ENCODE measurements at regions not wholly inside any gene's neighbourhood (a gene's known extent, or its start where the extent isn't known, plus 50 kb on each side); places are given as distances from the start of the nearest gene placed in this dataset.
"Not testable (repeated sequence)": the region's sequence is repeated elsewhere in the genome, so short reads cannot be mapped to it uniquely, and the experiment has no call there.

- H3K9me3 ChIP-seq (ENCODE audit: control insufficient read depth, insufficient read depth, low read depth, low read length), result no peaks in the 10 kb centered on the region
- H3K4me2 ChIP-seq (ENCODE audit: extremely low read depth, insufficient read depth, low read length), result no peak overlapping the region
- no peak for DNase-seq (ENCODE audit: low read depth in 2 of 2)
- no peaks in the 10 kb centered on the region for H3K36me3 ChIP-seq (ENCODE audit: control insufficient read depth, insufficient read depth, low read length)
- no peaks in the 10 kb centered on the region for H3K4me1 ChIP-seq (ENCODE audit: control insufficient read depth, extremely low read depth, insufficient read depth, low read length)
- no peaks in the 10 kb centered on the region for H4K20me1 ChIP-seq (ENCODE audit: control insufficient read depth, extremely low read depth, insufficient read depth, low read length)
- no peak overlapping the region for H3K4me3 ChIP-seq (replicated peaks in 1 of 4; ENCODE audit: control extremely low read depth in 1 of 4, insufficient read depth in 1 of 4, low read depth in 3 of 4, low read length in 4 of 4)
- no peaks in the 10 kb centered on the region for H3K27me3 ChIP-seq (ENCODE audit: control insufficient read depth, insufficient read depth, low read length)
- H2AFZ ChIP-seq (ENCODE audit: low read length), result no peak overlapping the region
- TF ChIP-seq, protein P1, sequence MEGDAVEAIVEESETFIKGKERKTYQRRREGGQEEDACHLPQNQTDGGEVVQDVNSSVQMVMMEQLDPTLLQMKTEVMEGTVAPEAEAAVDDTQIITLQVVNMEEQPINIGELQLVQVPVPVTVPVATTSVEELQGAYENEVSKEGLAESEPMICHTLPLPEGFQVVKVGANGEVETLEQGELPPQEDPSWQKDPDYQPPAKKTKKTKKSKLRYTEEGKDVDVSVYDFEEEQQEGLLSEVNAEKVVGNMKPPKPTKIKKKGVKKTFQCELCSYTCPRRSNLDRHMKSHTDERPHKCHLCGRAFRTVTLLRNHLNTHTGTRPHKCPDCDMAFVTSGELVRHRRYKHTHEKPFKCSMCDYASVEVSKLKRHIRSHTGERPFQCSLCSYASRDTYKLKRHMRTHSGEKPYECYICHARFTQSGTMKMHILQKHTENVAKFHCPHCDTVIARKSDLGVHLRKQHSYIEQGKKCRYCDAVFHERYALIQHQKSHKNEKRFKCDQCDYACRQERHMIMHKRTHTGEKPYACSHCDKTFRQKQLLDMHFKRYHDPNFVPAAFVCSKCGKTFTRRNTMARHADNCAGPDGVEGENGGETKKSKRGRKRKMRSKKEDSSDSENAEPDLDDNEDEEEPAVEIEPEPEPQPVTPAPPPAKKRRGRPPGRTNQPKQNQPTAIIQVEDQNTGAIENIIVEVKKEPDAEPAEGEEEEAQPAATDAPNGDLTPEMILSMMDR (conservative IDR thresholded peaks at IDR 0.05 in 1 of 2, IDR thresholded peaks at IDR 0.05 in 1 of 2; ENCODE audit: low read depth in 1 of 2, low read length in 2 of 2), result no peak
- TF ChIP-seq EZH2 (IDR thresholded peaks at IDR 0.05; ENCODE audit: low read length, missing control alignments), result no peak
- no peaks in the 10 kb centered on the region for H3K79me2 ChIP-seq (ENCODE audit: control insufficient read depth, insufficient read depth, low read length)
- no peak overlapping the region for H3K9ac ChIP-seq (ENCODE audit: insufficient read depth, low read length)
- no peak overlapping the region for H3K27ac ChIP-seq (ENCODE audit: insufficient read depth, low read length)
These were observed 969.7 kb upstream of the USP15 start for GRCh38 chr12:61290473-61290872.

GRCh38 chr12:61291647-61292046, 968.6 kb upstream of the USP15 start:
- Histone ChIP-seq H3K4me1 (ENCODE audit: control insufficient read depth, extremely low read depth, insufficient read depth, low read length) (no peaks in the 10 kb centered on the region), H3K9ac (ENCODE audit: insufficient read depth, low read length) (no peak overlapping the region), H3K27me3 (ENCODE audit: control insufficient read depth, insufficient read depth, low read length) (no peaks in the 10 kb centered on the region), H3K9me3 (ENCODE audit: control insufficient read depth, insufficient read depth, low read depth, low read length) (no peaks in the 10 kb centered on the region), H3K79me2 (ENCODE audit: control insufficient read depth, insufficient read depth, low read length) (no peaks in the 10 kb centered on the region), H3K27ac (ENCODE audit: insufficient read depth, low read length) (no peak overlapping the region), H3K4me2 (ENCODE audit: extremely low read depth, insufficient read depth, low read length) (no peak overlapping the region), H4K20me1 (ENCODE audit: control insufficient read depth, extremely low read depth, insufficient read depth, low read length) (no peaks in the 10 kb centered on the region), H3K4me3 (replicated peaks in 1 of 4; ENCODE audit: control extremely low read depth in 1 of 4, insufficient read depth in 1 of 4, low read depth in 3 of 4, low read length in 4 of 4) (no peak overlapping the region), H3K36me3 (ENCODE audit: control insufficient read depth, insufficient read depth, low read length) (no peaks in the 10 kb centered on the region), H2AFZ (ENCODE audit: low read length) (no peak overlapping the region)
- peak; percentile 2 to 4 for DNase-seq (ENCODE audit: low read depth in 2 of 2)
- TF ChIP-seq, protein P1 (conservative IDR thresholded peaks at IDR 0.05 in 1 of 2, IDR thresholded peaks at IDR 0.05 in 1 of 2; ENCODE audit: low read depth in 1 of 2, low read length in 2 of 2), result no peak
- TF ChIP-seq EZH2 (IDR thresholded peaks at IDR 0.05; ENCODE audit: low read length, missing control alignments), result no peak

- H3K36me3 ChIP-seq (ENCODE audit: control insufficient read depth, insufficient read depth, low read length); H4K20me1 ChIP-seq (ENCODE audit: control insufficient read depth, extremely low read depth, insufficient read depth, low read length): not testable (repeated sequence)
These were observed 966.2 kb upstream of the USP15 start for GRCh38 chr12:61294011-61294410.

More at GRCh38 chr12:61294011-61294410, 966.2 kb upstream of the USP15 start:
- H3K79me2 ChIP-seq (ENCODE audit: control insufficient read depth, insufficient read depth, low read length); H3K9ac ChIP-seq (ENCODE audit: insufficient read depth, low read length); H3K4me1 ChIP-seq (ENCODE audit: control insufficient read depth, extremely low read depth, insufficient read depth, low read length); H2AFZ ChIP-seq (ENCODE audit: low read length); H3K27me3 ChIP-seq (ENCODE audit: control insufficient read depth, insufficient read depth, low read length); DNase-seq (ENCODE audit: low read depth in 2 of 2); H3K4me2 ChIP-seq (ENCODE audit: extremely low read depth, insufficient read depth, low read length); H3K27ac ChIP-seq (ENCODE audit: insufficient read depth, low read length); H3K9me3 ChIP-seq (ENCODE audit: control insufficient read depth, insufficient read depth, low read depth, low read length); H3K4me3 ChIP-seq (replicated peaks in 1 of 4; ENCODE audit: control extremely low read depth in 1 of 4, insufficient read depth in 1 of 4, low read depth in 3 of 4, low read length in 4 of 4): not testable (repeated sequence)

All from fibroblast of lung (primary cell).